ENCODE measurements at regions not wholly inside any gene's neighbourhood (a gene's known extent, or its start where the extent isn't known, plus 50 kb on each side); places are given as distances from the start of the nearest gene placed in this dataset.

DNA sequence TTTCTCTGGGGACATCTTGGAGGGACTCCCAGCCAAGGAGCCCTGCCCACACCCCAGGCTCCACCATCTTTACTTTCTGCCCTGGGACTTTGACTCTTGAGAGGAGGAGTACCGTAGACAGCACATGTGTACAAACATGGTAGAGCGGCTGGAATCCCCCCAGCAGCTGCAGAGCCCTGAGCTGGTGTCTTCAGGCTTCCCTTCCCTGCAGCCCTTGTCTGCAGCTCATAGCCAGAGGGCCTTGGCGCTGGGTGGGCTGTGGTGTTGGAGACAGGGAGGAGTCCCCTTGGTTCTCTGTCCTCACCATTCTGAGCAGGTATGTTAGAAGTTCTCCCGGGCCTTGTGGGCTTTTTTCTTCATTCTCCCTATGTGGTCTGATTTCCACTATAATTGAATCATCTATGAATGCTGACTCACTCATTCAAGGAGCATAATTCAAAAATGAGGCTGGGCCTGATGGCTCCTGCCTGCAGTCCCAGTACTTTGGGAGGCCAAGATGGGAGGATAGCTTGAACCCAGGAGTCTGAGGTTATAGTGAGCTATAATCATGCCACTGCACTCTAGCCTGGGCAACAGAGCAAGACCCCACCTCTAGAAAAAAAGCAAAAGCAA, 97.8 kb upstream of the MEF2A start:
- TF ChIP-seq ESRRA (IDR thresholded peaks at IDR 0.05; ENCODE audit: low read length): no peak
- no peak for TF ChIP-seq BRCA1 (IDR thresholded peaks at IDR 0.05; ENCODE audit: low read depth, low read length)
- no peak for TF ChIP-seq POLR2AphosphoS5 (IDR thresholded peaks at IDR 0.05; ENCODE audit: low read length)
- no peak for TF ChIP-seq HDAC2 (IDR thresholded peaks at IDR 0.05)
- no peak for TF ChIP-seq POLR2A (IDR thresholded peaks at IDR 0.05; ENCODE audit: low read depth, low read length)
- TF ChIP-seq CTCF (IDR thresholded peaks at IDR 0.05 in 2 of 3, conservative IDR thresholded peaks at IDR 0.05 in 1 of 3; ENCODE audit: control insufficient read depth in 2 of 3, extremely low read depth in 1 of 3, insufficient read depth in 1 of 3, low read depth in 3 of 3, low read length in 3 of 3): no peak
